Choroid plexus epithelial cell (primary cell): ENCODE measurements at regions not wholly inside any gene's neighbourhood (a gene's known extent, or its start where the extent isn't known, plus 50 kb on each side); places are given as distances from the start of the nearest gene placed in this dataset.
"Not testable (repeated sequence)": the region's sequence is repeated elsewhere in the genome, so short reads cannot be mapped to it uniquely, and the experiment has no call there.

Source experiments
- DNase-seq: peaks from one replicate; pipeline ENCODE4 v3.0.0-alpha.2; 2010; ENCODE audit warnings: low read depth
- H3K4me3 ChIP-seq: 2 replicates; pipeline ENCODE4 v1.5.1; 2011; ENCODE audit warnings: low read depth, mild to moderate bottlenecking, control low read depth, low read length, moderate library complexity
- CTCF ChIP-seq: conservative IDR thresholded peaks from 2 replicates; pipeline ENCODE4 v1.5.1; 2011; ENCODE audit warnings: low read depth, mild to moderate bottlenecking, control low read depth, inconsistent platforms, low read length, moderate library complexity

GRCh38 chr2:22055784-22056620, 932.2 kb downstream of the TDRD15 start:
- TF ChIP-seq CTCF: no peak
- DNase-seq: no peak
- H3K4me3 ChIP-seq: no peak overlapping the region

- no peak for DNase-seq
- TF ChIP-seq CTCF: no peak
- no peak overlapping the region for H3K4me3 ChIP-seq
These were observed 932.9 kb downstream of the TDRD15 start for GRCh38 chr2:22056621-22057132.

GRCh38 chr2:22062679-22063078, 938.9 kb downstream of the TDRD15 start:
- DNase-seq: no peak
- no peak overlapping the region for H3K4me3 ChIP-seq
- TF ChIP-seq CTCF: no peak

- TF ChIP-seq CTCF: no peak
- H3K4me3 ChIP-seq: no peak overlapping the region
- DNase-seq: no peak
These were observed 952.7 kb downstream of the TDRD15 start for GRCh38 chr2:22076454-22076853.

GRCh38 chr2:22078701-22079100, 954.9 kb downstream of the TDRD15 start:
- H3K4me3 ChIP-seq: no peak overlapping the region
- no peak for TF ChIP-seq CTCF
- DNase-seq: no peak

- no peak overlapping the region for H3K4me3 ChIP-seq
- no peak for DNase-seq
- TF ChIP-seq CTCF: no peak
These were observed 955.8 kb downstream of the TDRD15 start for GRCh38 chr2:22079583-22079982.

GRCh38 chr2:22086726-22087125, 963.0 kb downstream of the TDRD15 start:
- no peak overlapping the region for H3K4me3 ChIP-seq
- TF ChIP-seq CTCF: no peak
- DNase-seq: no peak

- H3K4me3 ChIP-seq, DNase-seq: not testable (repeated sequence)
These were observed 979.8 kb downstream of the TDRD15 start for GRCh38 chr2:22103617-22104016.
